Ovary (tissue), 7 donors: ENCODE measurements at regions not wholly inside any gene's neighbourhood (a gene's known extent, or its start where the extent isn't known, plus 50 kb on each side); places are given as distances from the start of the nearest gene placed in this dataset.

ENCODE experiments used
- DNase-seq, 5 donors: peaks; one replicate each; pipeline ENCODE4 v3.0.0-alpha.2; 2019 to 2020
- H3K27ac ChIP-seq, 2 donors: fragments of 200-600 bp; one replicate each; pipeline versions ENCODE4 v1.5.1 to v1.8.0; 2019 to 2022
- H3K27me3 ChIP-seq: fragments of 200-600 bp; one replicate; pipeline ENCODE4 v1.8.0; 2022
- H3K36me3 ChIP-seq: fragments of 200-600 bp; sonication (generic); one replicate; pipeline ENCODE4 v1.5.1; 2019
- H3K4me1 ChIP-seq: one replicate; pipeline ENCODE4 v1.8.1; 2013; ENCODE audit warnings: mild to moderate bottlenecking, moderate library complexity; ENCODE audit not compliant: insufficient read depth
- H3K4me3 ChIP-seq: fragments of 200-600 bp; sonication (generic); one replicate; pipeline ENCODE4 v1.5.1; 2017
- H3K9me3 ChIP-seq, 2 donors: fragments of 200-600 bp in 1 of 2; sonication (generic) in 1 of 2; one replicate each; pipeline versions ENCODE4 v1.5.1 to v1.8.1; 2013 to 2019; ENCODE audit warnings: mild to moderate bottlenecking in 1 of 2, moderate library complexity in 1 of 2
- CTCF ChIP-seq, 3 donors: fragments of 450-650 bp in 2 of 3; fragments of 200-600 bp in 1 of 3; IDR thresholded peaks; one replicate each; pipeline versions ENCODE4 v1.5.1 to v1.8.0; 2016 to 2022; ENCODE audit warnings: antibody characterized with exemption in 3 of 3, mild to moderate bottlenecking in 1 of 3
- EP300 ChIP-seq: sonication (generic); formaldehyde crosslinking; IDR thresholded peaks from one replicate; pipeline ENCODE4 v1.6.1; 2017; ENCODE audit warnings: antibody characterized with exemption
- POLR2A ChIP-seq: fragments of 450-650 bp; IDR thresholded peaks from one replicate; pipeline ENCODE4 v1.6.1; 2017; ENCODE audit warnings: antibody characterized with exemption, mild to moderate bottlenecking, moderate library complexity
- WGBS, 3 donors: extraction: QIAGEN DNeasy Blood & Tissue Kit in 1 of 3; methylation state at CpG; one replicate each; pipeline versions ENCODE4 v1.1.5 to v1.1.7; 2013 to 2017; 5-methylcytosine and 5-hydroxymethylcytosine counted together
- intact Hi-C, 4 donors: fragments of 100-400 bp; cut with DNase I; formaldehyde crosslinking; loops; one replicate each; pipeline versions ENCODE4 v1.11.0 to v1.15.1; 2022 to 2023
- donor health status: DM: no; HTN: no; CAD: no; lungs with moderate emphysema.
- donor health status: DM: no; HTN: no; CAD: no.
- donor health status: Bipolar disorder and iron deficiency.
- donor health status: DM: no; HTN: no; CAD: no.
- donor health status: DM: yes; HTN: yes; CAD: no.

- Histone ChIP-seq H3K27me3 (no peaks in the 10 kb centered on the region), H3K4me3 (no peak overlapping the region), H3K9me3 (no peaks in the 10 kb centered on the region), H3K27ac (no peak overlapping the region), H3K36me3 (no peaks in the 10 kb centered on the region), H3K4me1 (peaks cover 2% of the 10 kb centered on the region)
- WGBS, 3 donors: 23 to 57% (median 34%) methylated on average over 6 of the region's 6 CpGs
- TF ChIP-seq EP300 (no peak), CTCF (IDR thresholded peaks at IDR 0.05) (no peak), POLR2A (no peak)
- no peak for DNase-seq
- intact Hi-C loops: no loop called here
Observed at GRCh38 chr17:73722165-73722564, 77.9 kb upstream of the SDK2 start.

- no peak overlapping the region for H3K4me3 ChIP-seq
- TF ChIP-seq POLR2A: no peak
- TF ChIP-seq CTCF (IDR thresholded peaks at IDR 0.05): no peak
- no peak for TF ChIP-seq EP300
- no peaks in the 10 kb centered on the region for H3K27me3 ChIP-seq
- no peaks in the 10 kb centered on the region for H3K9me3 ChIP-seq
- 80 to 81% (median 80%) methylated on average over 4 of the region's 4 CpGs for WGBS, 3 donors
- H3K4me1 ChIP-seq: peaks cover 2% of the 10 kb centered on the region
- intact Hi-C loops: no loop called here
- no peaks in the 10 kb centered on the region for H3K36me3 ChIP-seq
- no peak for DNase-seq
- no peak overlapping the region for H3K27ac ChIP-seq
Observed at GRCh38 chr17:73723317-73723716, 79.1 kb upstream of the SDK2 start.

- H3K27me3 ChIP-seq: no peaks in the 10 kb centered on the region
- TF ChIP-seq EP300 (no peak), POLR2A (no peak)
- H3K4me1 ChIP-seq: peaks cover 2% of the 10 kb centered on the region
- H3K4me3 ChIP-seq: no peak overlapping the region
- no peak for DNase-seq
- WGBS, 3 donors: 85 to 89% (median 86%) methylated on average over 5 of the region's 5 CpGs
- no peaks in the 10 kb centered on the region for H3K9me3 ChIP-seq
- no peak overlapping the region for H3K27ac ChIP-seq
- intact Hi-C loops: no loop called here
- H3K36me3 ChIP-seq: no peaks in the 10 kb centered on the region
Observed at GRCh38 chr17:73724341-73724740, 80.1 kb upstream of the SDK2 start.

- Histone ChIP-seq H3K27ac (no peak overlapping the region), H3K36me3 (no peaks in the 10 kb centered on the region), H3K27me3 (no peaks in the 10 kb centered on the region), H3K4me3 (no peak overlapping the region), H3K9me3 (no peaks in the 10 kb centered on the region), H3K4me1 (no peaks in the 10 kb centered on the region)
- intact Hi-C loops: no loop called here
- no peak for DNase-seq
- TF ChIP-seq POLR2A (no peak), CTCF (IDR thresholded peaks at IDR 0.05) (no peak), EP300 (no peak)
- WGBS, 3 donors: 92 to 95% (median 94%) methylated on average over 4 of the region's 4 CpGs
Observed at GRCh38 chr17:73724990-73725389, 80.7 kb upstream of the SDK2 start.

GRCh38 chr17:73725794-73726515, 81.7 kb upstream of the SDK2 start:
- Histone ChIP-seq H3K9me3 (no peaks in the 10 kb centered on the region), H3K27me3 (no peaks in the 10 kb centered on the region), H3K36me3 (no peaks in the 10 kb centered on the region), H3K27ac (no peak overlapping the region), H3K4me1 (no peaks in the 10 kb centered on the region), H3K4me3 (no peak overlapping the region)
- TF ChIP-seq EP300 (no peak), POLR2A (no peak), CTCF (IDR thresholded peaks at IDR 0.05) (no peak)
- intact Hi-C loops: no loop called here
- WGBS, 3 donors: 87 to 91% (median 90%) methylated on average over 12 of the region's 12 CpGs
- no peak for DNase-seq
